ENCODE measurements at regions not wholly inside any gene's neighbourhood (a gene's known extent, or its start where the extent isn't known, plus 50 kb on each side); places are given as distances from the start of the nearest gene placed in this dataset.

DNA sequence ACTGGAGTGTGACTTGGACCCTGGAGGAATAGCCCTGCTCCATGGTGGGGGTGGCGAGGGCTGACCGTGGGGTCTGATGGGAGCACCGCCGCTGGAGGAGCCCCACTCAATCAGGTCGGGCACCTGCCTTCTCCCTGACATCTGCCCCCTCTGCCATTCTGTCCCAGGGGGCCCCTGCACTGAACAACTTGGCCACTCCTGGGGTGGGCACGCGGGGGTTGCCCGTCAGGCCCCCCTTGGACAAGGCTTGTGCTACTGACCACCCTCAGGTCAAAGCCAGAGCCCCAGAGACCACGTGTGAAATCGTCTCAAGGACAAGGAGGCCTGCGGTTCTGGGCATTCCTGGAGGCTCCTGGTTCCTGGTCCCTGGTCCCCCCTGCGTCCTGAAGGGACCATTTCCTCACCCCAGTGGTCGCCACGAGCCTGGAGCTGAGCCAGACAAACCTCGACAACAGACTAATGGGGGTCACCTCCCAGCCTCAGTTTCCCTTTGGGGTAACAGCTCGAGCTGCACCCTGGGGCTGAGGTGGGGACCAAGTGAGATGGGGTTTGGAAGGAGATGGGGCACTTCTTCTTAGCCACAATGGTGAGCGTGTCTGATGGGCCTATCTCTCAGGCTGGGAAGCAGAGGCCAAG is 73.4 kb upstream of the RNU6ATAC start:
- DNase-seq (ENCODE audit: extremely low spot score): no peak
- POLR2A ChIA-PET: no interaction called here
- CTCF ChIA-PET: no interaction called here
- TF ChIP-seq L3MBTL2 (conservative IDR thresholded peaks at IDR 0.05) (no peak), FOXM1 (IDR thresholded peaks at IDR 0.05; ENCODE audit: borderline replicate concordance) (no peak), TARDBP (IDR thresholded peaks at IDR 0.05) (no peak), FOXK2 (IDR thresholded peaks at IDR 0.05) (no peak), LEF1 (IDR thresholded peaks at IDR 0.05; ENCODE audit: borderline replicate concordance) (no peak), FOXA1 (IDR thresholded peaks at IDR 0.05) (no peak), NFRKB (IDR thresholded peaks at IDR 0.05) (no peak), CTBP1 (IDR thresholded peaks at IDR 0.05; ENCODE audit: borderline replicate concordance) (no peak), BHLHE40 (IDR thresholded peaks at IDR 0.05; ENCODE audit: borderline replicate concordance) (no peak), ARNT (IDR thresholded peaks at IDR 0.05) (no peak), SP1 (IDR thresholded peaks at IDR 0.05) (no peak), SUZ12 (IDR thresholded peaks at IDR 0.05) (no peak)

DNA sequence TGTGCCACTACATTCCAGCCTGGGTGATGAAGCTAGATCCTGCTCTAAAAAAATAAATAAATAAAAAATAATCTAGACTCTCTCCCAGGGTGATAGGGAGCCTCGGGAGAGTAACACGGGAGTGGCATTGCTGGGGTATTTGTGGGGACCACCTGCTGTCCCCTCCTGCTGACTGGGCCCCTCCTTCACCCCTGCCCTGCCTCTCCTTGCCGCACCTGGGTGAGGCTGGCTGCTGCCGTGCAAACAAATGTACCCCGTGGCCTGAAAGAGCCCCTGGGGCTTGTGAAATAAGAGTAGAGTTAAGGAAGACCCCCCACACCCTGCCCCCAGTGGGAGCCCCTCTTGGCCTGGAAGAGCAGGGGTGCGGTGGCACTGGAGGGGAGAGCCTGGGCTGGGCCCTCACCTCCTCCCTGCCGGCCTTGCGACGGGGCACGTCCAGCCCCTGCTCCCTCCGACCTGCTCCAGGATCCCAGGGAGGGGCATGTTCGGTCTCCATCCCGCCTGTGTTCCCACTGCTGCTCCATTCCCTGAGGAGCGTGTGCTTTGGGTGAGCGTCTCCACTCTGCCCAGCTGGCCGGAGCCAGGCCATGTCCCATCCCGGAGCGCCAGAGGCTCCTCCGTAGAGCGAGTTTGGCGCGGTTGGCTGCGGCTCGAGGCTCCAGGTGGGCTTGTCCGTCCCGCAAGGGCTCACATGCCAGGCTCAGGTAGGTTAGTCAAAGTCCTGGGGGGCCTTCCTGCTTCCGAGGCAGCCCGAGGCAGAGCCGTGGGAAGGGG is 75.0 kb upstream of the RNU6ATAC start:
- POLR2A ChIA-PET: no interaction called here
- DNase-seq (ENCODE audit: extremely low spot score): no peak
- no peak for TF ChIP-seq L3MBTL2 (conservative IDR thresholded peaks at IDR 0.05)
- no peak for TF ChIP-seq CTBP1 (IDR thresholded peaks at IDR 0.05; ENCODE audit: borderline replicate concordance)
- TF ChIP-seq ZNF384 (IDR thresholded peaks at IDR 0.05): no peak
- TF ChIP-seq SP1 (IDR thresholded peaks at IDR 0.05): no peak
- TF ChIP-seq ARNT (IDR thresholded peaks at IDR 0.05): no peak
- TF ChIP-seq TARDBP (IDR thresholded peaks at IDR 0.05): no peak
- TF ChIP-seq, protein P1, sequence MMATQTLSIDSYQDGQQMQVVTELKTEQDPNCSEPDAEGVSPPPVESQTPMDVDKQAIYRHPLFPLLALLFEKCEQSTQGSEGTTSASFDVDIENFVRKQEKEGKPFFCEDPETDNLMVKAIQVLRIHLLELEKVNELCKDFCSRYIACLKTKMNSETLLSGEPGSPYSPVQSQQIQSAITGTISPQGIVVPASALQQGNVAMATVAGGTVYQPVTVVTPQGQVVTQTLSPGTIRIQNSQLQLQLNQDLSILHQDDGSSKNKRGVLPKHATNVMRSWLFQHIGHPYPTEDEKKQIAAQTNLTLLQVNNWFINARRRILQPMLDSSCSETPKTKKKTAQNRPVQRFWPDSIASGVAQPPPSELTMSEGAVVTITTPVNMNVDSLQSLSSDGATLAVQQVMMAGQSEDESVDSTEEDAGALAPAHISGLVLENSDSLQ (IDR thresholded peaks at IDR 0.05): no peak
- no peak for TF ChIP-seq BHLHE40 (IDR thresholded peaks at IDR 0.05; ENCODE audit: borderline replicate concordance)
- no peak for TF ChIP-seq LEF1 (IDR thresholded peaks at IDR 0.05; ENCODE audit: borderline replicate concordance)
- no peak for TF ChIP-seq SUZ12 (IDR thresholded peaks at IDR 0.05)
- TF ChIP-seq HDGF (IDR thresholded peaks at IDR 0.05; ENCODE audit: borderline replicate concordance): no peak
- no peak for TF ChIP-seq NFRKB (IDR thresholded peaks at IDR 0.05)
- no peak for TF ChIP-seq FOXM1 (IDR thresholded peaks at IDR 0.05; ENCODE audit: borderline replicate concordance)
- no peak for TF ChIP-seq FOXA1 (IDR thresholded peaks at IDR 0.05)
- no peak for TF ChIP-seq FOXK2 (IDR thresholded peaks at IDR 0.05)
- no peak for TF ChIP-seq ELF4 (IDR thresholded peaks at IDR 0.05)
- CTCF ChIA-PET: no interaction called here

DNA sequence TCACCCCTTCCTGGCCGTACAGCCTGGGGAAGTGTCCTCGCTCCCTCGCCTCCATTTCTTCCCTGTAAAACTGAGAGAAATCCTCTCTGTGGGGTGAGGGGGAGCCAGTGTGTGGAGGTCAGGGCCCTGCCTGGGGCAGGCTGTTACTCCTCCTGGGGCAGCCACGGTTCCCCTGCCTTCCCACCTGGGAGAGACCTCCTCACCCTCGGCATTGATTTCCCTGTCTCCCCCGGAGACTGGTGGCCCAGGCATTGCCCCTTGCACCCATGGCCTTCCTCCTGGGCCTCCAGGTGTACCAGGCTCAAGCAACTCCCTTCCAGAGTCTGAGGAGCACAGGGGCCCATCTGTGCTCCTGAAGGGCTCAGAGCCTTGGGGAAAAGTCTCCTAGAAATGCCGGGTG is 75.6 kb upstream of the RNU6ATAC start:
- TF ChIP-seq ARNT (IDR thresholded peaks at IDR 0.05) (no peak), ELF4 (IDR thresholded peaks at IDR 0.05) (no peak), HDGF (IDR thresholded peaks at IDR 0.05; ENCODE audit: borderline replicate concordance) (no peak), FOXM1 (IDR thresholded peaks at IDR 0.05; ENCODE audit: borderline replicate concordance) (no peak), FOXK2 (IDR thresholded peaks at IDR 0.05) (no peak), BHLHE40 (IDR thresholded peaks at IDR 0.05; ENCODE audit: borderline replicate concordance) (no peak), CTBP1 (IDR thresholded peaks at IDR 0.05; ENCODE audit: borderline replicate concordance) (no peak), SUZ12 (IDR thresholded peaks at IDR 0.05) (no peak)
- TF ChIP-seq, protein P1 (IDR thresholded peaks at IDR 0.05): no peak
- DNase-seq (ENCODE audit: extremely low spot score): no peak
- ChIA-PET POLR2A (no interaction called here), CTCF (no interaction called here)

DNA sequence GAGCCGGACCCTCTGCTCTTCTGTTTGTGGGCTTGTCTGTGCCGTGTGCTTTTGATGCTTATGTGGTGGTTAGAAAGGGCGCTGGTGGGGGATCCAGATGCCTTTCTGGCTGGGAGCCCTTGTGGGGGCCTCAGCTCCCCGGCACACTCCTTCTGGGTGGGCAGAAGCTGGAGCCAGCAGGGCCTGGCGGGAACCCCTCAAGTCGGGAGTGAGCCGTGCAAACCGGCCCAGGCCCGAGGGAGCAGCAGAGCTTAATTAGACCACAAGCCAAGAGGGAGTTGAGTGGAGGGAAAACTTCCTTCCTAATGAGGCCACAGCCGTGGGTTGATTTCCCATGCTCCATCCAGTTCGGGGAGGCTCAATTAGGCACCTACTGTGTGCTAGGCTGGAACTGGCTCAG is 76.0 kb upstream of the RNU6ATAC start:
- ChIA-PET CTCF (no interaction called here), POLR2A (no interaction called here)
- TF ChIP-seq HDGF (IDR thresholded peaks at IDR 0.05; ENCODE audit: borderline replicate concordance): no peak
- TF ChIP-seq, protein P1 (IDR thresholded peaks at IDR 0.05): no peak
- no peak for TF ChIP-seq ARNT (IDR thresholded peaks at IDR 0.05)
- no peak for TF ChIP-seq FOXK2 (IDR thresholded peaks at IDR 0.05)
- no peak for TF ChIP-seq FOXA1 (IDR thresholded peaks at IDR 0.05)
- DNase-seq (ENCODE audit: extremely low spot score): no peak

DNA sequence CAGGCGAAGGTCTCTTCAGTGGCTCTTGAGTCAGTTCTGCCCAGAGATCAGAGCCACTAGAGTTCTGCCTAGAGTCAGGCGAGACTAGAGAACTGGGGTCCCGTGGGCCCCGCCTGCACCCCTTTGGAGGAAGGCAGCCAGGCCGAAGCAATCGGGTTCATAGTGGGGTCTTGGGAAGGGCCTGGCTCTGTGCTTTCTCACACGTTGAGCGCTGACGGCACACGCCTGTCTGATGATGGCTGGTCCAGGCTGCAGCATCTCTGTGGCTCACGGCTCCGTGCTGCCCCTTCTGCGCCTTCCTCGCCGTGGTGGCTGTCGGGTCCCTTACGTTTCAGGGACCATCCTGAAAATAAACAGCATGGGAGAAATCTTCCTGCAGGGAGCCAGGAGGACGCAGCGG is 78.3 kb upstream of the RNU6ATAC start:
- TF ChIP-seq NFRKB (IDR thresholded peaks at IDR 0.05) (no peak), CTBP1 (IDR thresholded peaks at IDR 0.05; ENCODE audit: borderline replicate concordance) (no peak), SUZ12 (IDR thresholded peaks at IDR 0.05) (no peak), ZNF384 (IDR thresholded peaks at IDR 0.05) (no peak), LEF1 (IDR thresholded peaks at IDR 0.05; ENCODE audit: borderline replicate concordance) (no peak), BHLHE40 (IDR thresholded peaks at IDR 0.05; ENCODE audit: borderline replicate concordance) (no peak), ELF4 (IDR thresholded peaks at IDR 0.05) (no peak), TARDBP (IDR thresholded peaks at IDR 0.05) (no peak), FOXK2 (IDR thresholded peaks at IDR 0.05) (no peak), SP1 (IDR thresholded peaks at IDR 0.05) (no peak), FOXM1 (IDR thresholded peaks at IDR 0.05; ENCODE audit: borderline replicate concordance) (no peak), HDGF (IDR thresholded peaks at IDR 0.05; ENCODE audit: borderline replicate concordance) (no peak), FOXA1 (IDR thresholded peaks at IDR 0.05) (no peak), ARNT (IDR thresholded peaks at IDR 0.05) (no peak), L3MBTL2 (conservative IDR thresholded peaks at IDR 0.05) (no peak)
- TF ChIP-seq, protein P1 (IDR thresholded peaks at IDR 0.05): no peak
- ChIA-PET POLR2A (no interaction called here), CTCF (no interaction called here)
- DNase-seq (ENCODE audit: extremely low spot score): no peak
